ENCODE measurements at regions not wholly inside any gene's neighbourhood (a gene's known extent, or its start where the extent isn't known, plus 50 kb on each side); places are given as distances from the start of the nearest gene placed in this dataset.

DNA sequence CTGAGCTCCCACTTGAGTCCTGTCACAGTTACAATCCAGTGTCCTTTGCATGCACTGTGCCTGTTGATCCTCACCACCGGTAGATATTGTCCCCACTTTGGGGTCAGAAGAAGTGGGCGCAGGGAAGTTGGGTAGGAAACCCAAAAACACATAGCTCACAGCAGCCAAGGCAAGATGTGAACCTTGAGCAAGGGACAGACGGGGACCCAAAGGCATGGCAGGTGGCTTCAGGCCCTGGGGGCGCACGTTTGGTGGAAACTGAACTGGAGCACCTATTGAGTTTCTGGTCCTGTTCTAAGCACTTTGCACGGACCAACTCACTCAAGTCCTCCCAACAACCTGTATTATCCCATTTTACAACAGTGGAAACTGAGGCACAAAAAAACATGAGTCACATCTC lies 82.8 kb upstream of the ZNF716 start:
- in situ Hi-C loops (cut with HindIII; ENCODE audit: low pct_unique_long_range_greater_than_20kb, low sequenced_read_pairs): no loop called here
- TF ChIP-seq, protein P1, sequence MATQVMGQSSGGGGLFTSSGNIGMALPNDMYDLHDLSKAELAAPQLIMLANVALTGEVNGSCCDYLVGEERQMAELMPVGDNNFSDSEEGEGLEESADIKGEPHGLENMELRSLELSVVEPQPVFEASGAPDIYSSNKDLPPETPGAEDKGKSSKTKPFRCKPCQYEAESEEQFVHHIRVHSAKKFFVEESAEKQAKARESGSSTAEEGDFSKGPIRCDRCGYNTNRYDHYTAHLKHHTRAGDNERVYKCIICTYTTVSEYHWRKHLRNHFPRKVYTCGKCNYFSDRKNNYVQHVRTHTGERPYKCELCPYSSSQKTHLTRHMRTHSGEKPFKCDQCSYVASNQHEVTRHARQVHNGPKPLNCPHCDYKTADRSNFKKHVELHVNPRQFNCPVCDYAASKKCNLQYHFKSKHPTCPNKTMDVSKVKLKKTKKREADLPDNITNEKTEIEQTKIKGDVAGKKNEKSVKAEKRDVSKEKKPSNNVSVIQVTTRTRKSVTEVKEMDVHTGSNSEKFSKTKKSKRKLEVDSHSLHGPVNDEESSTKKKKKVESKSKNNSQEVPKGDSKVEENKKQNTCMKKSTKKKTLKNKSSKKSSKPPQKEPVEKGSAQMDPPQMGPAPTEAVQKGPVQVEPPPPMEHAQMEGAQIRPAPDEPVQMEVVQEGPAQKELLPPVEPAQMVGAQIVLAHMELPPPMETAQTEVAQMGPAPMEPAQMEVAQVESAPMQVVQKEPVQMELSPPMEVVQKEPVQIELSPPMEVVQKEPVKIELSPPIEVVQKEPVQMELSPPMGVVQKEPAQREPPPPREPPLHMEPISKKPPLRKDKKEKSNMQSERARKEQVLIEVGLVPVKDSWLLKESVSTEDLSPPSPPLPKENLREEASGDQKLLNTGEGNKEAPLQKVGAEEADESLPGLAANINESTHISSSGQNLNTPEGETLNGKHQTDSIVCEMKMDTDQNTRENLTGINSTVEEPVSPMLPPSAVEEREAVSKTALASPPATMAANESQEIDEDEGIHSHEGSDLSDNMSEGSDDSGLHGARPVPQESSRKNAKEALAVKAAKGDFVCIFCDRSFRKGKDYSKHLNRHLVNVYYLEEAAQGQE (IDR thresholded peaks at IDR 0.05; ENCODE audit: insufficient read depth in 1 of 2, low read depth in 2 of 2, low read length in 1 of 2): no peak
- no peak for TF ChIP-seq SIN3A (IDR thresholded peaks at IDR 0.05; ENCODE audit: borderline replicate concordance, insufficient read depth, low read depth, low read length)
- no peak for TF ChIP-seq TCF7L2 (IDR thresholded peaks at IDR 0.05; ENCODE audit: low read depth, low read length)
- no peak for TF ChIP-seq POLR2AphosphoS5 (IDR thresholded peaks at IDR 0.05; ENCODE audit: low read depth, low read length)
- TF ChIP-seq, protein P2, sequence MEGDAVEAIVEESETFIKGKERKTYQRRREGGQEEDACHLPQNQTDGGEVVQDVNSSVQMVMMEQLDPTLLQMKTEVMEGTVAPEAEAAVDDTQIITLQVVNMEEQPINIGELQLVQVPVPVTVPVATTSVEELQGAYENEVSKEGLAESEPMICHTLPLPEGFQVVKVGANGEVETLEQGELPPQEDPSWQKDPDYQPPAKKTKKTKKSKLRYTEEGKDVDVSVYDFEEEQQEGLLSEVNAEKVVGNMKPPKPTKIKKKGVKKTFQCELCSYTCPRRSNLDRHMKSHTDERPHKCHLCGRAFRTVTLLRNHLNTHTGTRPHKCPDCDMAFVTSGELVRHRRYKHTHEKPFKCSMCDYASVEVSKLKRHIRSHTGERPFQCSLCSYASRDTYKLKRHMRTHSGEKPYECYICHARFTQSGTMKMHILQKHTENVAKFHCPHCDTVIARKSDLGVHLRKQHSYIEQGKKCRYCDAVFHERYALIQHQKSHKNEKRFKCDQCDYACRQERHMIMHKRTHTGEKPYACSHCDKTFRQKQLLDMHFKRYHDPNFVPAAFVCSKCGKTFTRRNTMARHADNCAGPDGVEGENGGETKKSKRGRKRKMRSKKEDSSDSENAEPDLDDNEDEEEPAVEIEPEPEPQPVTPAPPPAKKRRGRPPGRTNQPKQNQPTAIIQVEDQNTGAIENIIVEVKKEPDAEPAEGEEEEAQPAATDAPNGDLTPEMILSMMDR (IDR thresholded peaks at IDR 0.05): no peak
- no peaks in the 10 kb centered on the region for H3K9me3 ChIP-seq (ENCODE audit: control insufficient read depth, insufficient read depth, low read depth, low read length)
- H3K4me3 ChIP-seq (ENCODE audit: low read depth in 2 of 2, low read length in 2 of 2): no peak overlapping the region
- intact Hi-C loops (cut with micrococcal nuclease; ENCODE audit: unreplicated experiment): no loop called here
- no TSS peak for BruUV-seq (replicated peaks)
- CTCF ChIA-PET: no interaction called here
- POLR2A ChIA-PET: no interaction called here
- H3K27ac ChIP-seq (ENCODE audit: low read length): no peak overlapping the region
- no peak for DNase-seq (ENCODE audit: low read depth, low spot score)
- no peaks in the 10 kb centered on the region for H3K4me1 ChIP-seq (ENCODE audit: control insufficient read depth, insufficient read depth, low read length)
- H3K36me3 ChIP-seq (ENCODE audit: control insufficient read depth, insufficient read depth, low read length): no peaks in the 10 kb centered on the region
- ATAC-seq: no peak
- no peaks in the 10 kb centered on the region for H3K27me3 ChIP-seq (ENCODE audit: control insufficient read depth, insufficient read depth, low read length)

DNA sequence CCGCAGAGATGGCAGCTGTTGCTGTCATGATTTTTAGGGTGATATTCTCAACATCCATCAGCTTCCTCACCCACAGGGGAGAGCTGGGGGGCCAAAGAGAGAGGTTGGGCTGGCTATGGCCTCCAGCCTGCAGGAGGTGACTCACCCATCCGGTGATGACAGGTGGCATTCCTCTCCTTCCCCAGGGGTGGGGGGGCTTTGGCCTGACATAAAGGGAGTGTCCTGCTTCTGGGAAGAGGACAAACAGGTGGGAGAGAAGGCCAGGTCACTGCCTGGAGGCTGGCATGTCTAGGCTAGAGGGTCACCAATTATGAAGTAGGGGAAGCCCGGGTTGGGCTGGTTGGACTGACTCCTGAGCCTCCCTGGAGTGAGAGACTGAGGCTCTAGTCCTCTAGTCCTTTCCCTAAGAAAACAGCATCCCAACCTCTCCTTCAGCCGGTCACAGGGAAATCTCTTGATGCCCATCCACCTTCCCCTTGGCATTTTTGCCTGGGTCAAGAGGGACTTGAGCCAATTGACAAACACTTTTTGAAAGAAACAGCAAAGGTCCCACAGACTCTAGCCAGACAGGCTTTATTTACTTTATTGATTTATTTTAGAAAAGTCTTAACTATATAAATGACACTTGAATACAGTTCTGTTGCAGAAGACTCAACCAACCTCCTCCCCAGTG lies 79.8 kb upstream of the ZNF716 start:
- no peaks in the 10 kb centered on the region for H3K9me3 ChIP-seq (ENCODE audit: control insufficient read depth, insufficient read depth, low read depth, low read length)
- no peaks in the 10 kb centered on the region for H3K27me3 ChIP-seq (ENCODE audit: control insufficient read depth, insufficient read depth, low read length)
- intact Hi-C loops (cut with micrococcal nuclease; ENCODE audit: unreplicated experiment): no loop called here
- H3K4me1 ChIP-seq (ENCODE audit: control insufficient read depth, insufficient read depth, low read length): no peaks in the 10 kb centered on the region
- no TSS peak for BruUV-seq (replicated peaks)
- no peaks in the 10 kb centered on the region for H3K36me3 ChIP-seq (ENCODE audit: control insufficient read depth, insufficient read depth, low read length)
- TF ChIP-seq TCF7L2 (IDR thresholded peaks at IDR 0.05; ENCODE audit: low read depth, low read length) (no peak), SIN3A (IDR thresholded peaks at IDR 0.05; ENCODE audit: borderline replicate concordance, insufficient read depth, low read depth, low read length) (no peak), POLR2AphosphoS5 (IDR thresholded peaks at IDR 0.05; ENCODE audit: low read depth, low read length) (no peak)
- TF ChIP-seq, protein P1 (IDR thresholded peaks at IDR 0.05; ENCODE audit: insufficient read depth in 1 of 2, low read depth in 2 of 2, low read length in 1 of 2): no peak
- TF ChIP-seq, protein P2 (IDR thresholded peaks at IDR 0.05): no peak
- no peak overlapping the region for H3K27ac ChIP-seq (ENCODE audit: low read length)
- in situ Hi-C loops (cut with HindIII; ENCODE audit: low pct_unique_long_range_greater_than_20kb, low sequenced_read_pairs): no loop called here
- ATAC-seq (no peak), DNase-seq (ENCODE audit: low read depth, low spot score) (no peak)
- no peak overlapping the region for H3K4me3 ChIP-seq (ENCODE audit: low read depth in 2 of 2, low read length in 2 of 2)
- POLR2A ChIA-PET: no interaction called here
- CTCF ChIA-PET: no interaction called here
